Embryonic facial prominence (tissue), 1 donor: ENCODE measurements at regions not wholly inside any gene's neighbourhood (a gene's known extent, or its start where the extent isn't known, plus 50 kb on each side); places are given as distances from the start of the nearest gene placed in this dataset.
"Not testable (repeated sequence)": the region's sequence is repeated elsewhere in the genome, so short reads cannot be mapped to it uniquely, and the experiment has no call there.

Experiments
- DNase-seq: peaks from one replicate; pipeline ENCODE4 v3.0.0-alpha.2; 2016; ENCODE audit errors: extremely low spot score

- no peak for DNase-seq
Measured at GRCh38 chr11:116373104-116373944, 399.5 kb downstream of the BUD13 start.

- DNase-seq: no peak
Measured at GRCh38 chr11:116371146-116371545, 401.6 kb downstream of the BUD13 start.

GRCh38 chr11:116368784-116369183 is 404.0 kb downstream of the BUD13 start:
- no peak for DNase-seq

- no peak for DNase-seq
Measured at GRCh38 chr11:116366980-116367645, 405.7 kb downstream of the BUD13 start.

GRCh38 chr11:116366451-116366850 is 406.3 kb downstream of the BUD13 start:
- DNase-seq: no peak

- DNase-seq: not testable (repeated sequence)
Measured at GRCh38 chr11:116364925-116365324, 407.9 kb downstream of the BUD13 start.

GRCh38 chr11:116364348-116364747 is 408.4 kb downstream of the BUD13 start:
- no peak for DNase-seq

GRCh38 chr11:116360221-116360941 is 412.4 kb downstream of the BUD13 start:
- no peak for DNase-seq

- no peak for DNase-seq
Measured at GRCh38 chr11:116357784-116358544, 414.8 kb downstream of the BUD13 start.

- DNase-seq: no peak
Measured at GRCh38 chr11:116356451-116356850, 416.3 kb downstream of the BUD13 start.

GRCh38 chr11:116355104-116355503 is 417.7 kb downstream of the BUD13 start:
- DNase-seq: no peak

GRCh38 chr11:116353589-116353988 is 419.2 kb downstream of the BUD13 start:
- DNase-seq: no peak

GRCh38 chr11:116352881-116353280 is 419.9 kb downstream of the BUD13 start:
- no peak for DNase-seq

- DNase-seq: no peak
Measured at GRCh38 chr11:116348226-116348625, 424.6 kb downstream of the BUD13 start.

- DNase-seq: no peak
Measured at GRCh38 chr11:116345575-116345974, 427.2 kb downstream of the BUD13 start.

GRCh38 chr11:116344601-116345000 is 428.2 kb downstream of the BUD13 start:
- no peak for DNase-seq

- DNase-seq: no peak
Measured at GRCh38 chr11:116343270-116343669, 429.5 kb downstream of the BUD13 start.

GRCh38 chr11:116342148-116342547 is 430.6 kb downstream of the BUD13 start:
- no peak for DNase-seq

- no peak for DNase-seq
Measured at GRCh38 chr11:116339306-116340098, 433.3 kb downstream of the BUD13 start.

- not testable (repeated sequence) for DNase-seq
Measured at GRCh38 chr11:116338500-116338899, 434.3 kb downstream of the BUD13 start.

GRCh38 chr11:116336540-116336939 is 436.2 kb downstream of the BUD13 start:
- DNase-seq: no peak
